GM19025 (cell line): ENCODE measurements at regions not wholly inside any gene's neighbourhood (a gene's known extent, or its start where the extent isn't known, plus 50 kb on each side); places are given as distances from the start of the nearest gene placed in this dataset.

ENCODE experiments used
- ATAC-seq: cut with Tn5 transposase; IDR thresholded peaks from one replicate; pipeline ENCODE4 v1.9.1; 2021; ENCODE audit warnings: mild to moderate bottlenecking, low read depth, moderate library complexity; ENCODE audit not compliant: unreplicated experiment

- ATAC-seq: no peak
Observed at GRCh38 chr6:43953256-43953655, 174.0 kb downstream of the MRPL14 start.

DNA sequence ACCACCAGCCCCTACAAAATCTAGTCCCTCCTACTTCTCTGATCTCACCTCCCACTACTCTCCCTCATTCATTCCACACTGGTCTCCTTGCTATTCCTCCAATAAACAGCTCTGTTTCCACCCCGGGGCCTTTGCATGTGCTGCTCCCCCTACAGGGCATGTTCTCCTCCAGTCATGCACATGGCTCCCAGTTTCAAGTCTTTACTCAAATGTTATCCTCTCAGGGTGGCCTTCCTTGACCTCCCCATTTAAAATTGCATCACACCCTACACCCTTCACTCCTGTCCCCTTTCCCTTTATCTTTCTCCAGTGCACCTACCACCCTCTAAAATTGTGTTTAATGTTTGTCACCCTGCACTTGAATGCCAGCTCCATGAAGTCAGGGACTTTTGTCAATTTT is 174.5 kb downstream of the MRPL14 start:
- ATAC-seq: no peak

DNA sequence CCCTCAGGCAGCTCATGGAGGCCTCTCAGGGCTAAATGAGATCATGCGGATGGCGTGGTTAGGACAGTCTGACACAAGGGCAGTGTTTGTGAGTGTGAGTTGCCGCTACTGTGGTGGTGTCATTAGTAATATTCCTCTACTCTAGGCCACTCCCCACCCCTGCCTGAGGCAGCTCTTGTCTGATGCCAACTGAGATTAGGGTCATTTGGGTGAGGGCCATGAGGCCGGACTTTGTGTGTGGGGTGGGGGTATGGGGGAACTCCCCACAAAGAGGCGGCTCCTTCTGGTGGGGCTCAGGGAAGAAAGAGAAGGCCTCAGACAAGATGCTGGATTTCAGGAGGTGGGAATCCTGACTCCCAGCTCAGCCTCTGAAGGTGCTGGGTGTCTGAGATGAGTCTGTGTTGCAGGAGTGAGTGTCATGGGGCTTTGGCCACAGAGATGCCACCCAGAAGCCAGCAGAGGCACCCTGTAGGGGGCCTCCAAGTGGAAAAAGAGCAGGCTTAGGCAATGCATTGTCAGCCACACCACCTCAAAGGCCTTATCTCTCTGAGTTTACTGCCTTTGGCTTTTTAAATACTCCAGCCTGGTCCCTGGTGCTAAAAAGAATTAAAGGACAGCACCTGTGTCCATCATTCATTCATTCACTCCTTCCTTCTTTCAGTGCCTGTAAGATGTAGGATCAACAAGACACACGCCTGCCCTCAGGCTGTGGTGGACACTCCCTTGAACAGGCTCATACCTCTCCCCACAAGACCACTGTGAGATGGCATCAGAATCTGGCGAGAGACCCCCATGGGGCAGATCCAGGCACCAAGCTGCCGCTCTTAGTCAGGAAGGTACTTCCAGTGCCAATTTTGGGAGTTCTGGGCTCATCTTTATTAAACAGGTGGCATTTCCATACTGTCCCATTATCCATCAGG is 175.2 kb downstream of the MRPL14 start:
- no peak for ATAC-seq

DNA sequence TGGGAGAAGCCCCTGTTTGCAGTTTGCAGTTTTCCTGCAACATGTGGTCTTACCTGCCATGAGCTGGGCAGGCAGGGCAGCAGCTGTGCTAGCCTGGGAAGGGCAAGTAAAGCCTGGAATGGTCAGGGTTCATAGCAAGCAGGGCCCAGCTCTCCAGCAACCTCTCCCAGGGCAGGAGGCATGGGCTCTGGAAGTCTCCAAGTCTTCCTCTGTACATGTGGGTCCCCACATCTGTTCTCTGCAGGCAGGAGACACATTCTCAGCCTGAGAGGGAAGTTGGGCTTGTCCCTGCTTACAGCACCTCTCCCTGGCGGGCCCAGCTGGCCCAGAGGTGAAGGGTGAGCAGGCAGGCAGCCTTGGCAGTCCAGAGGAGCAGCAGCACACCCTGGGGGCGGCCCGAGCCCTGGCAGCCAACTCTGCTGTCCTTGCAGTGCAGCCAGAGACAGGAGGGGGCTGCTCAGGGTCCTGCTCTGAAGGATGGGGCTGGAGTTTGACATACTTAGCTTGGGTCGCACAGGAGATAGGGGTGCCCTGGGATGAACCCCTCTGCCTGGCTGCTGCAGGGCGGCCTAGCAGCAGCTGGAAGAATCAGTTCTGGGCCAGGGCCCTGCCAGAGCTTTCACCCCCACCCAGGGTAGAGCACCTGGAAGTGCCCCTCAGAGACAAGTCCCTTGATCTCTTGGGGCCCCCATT is 176.0 kb downstream of the MRPL14 start:
- ATAC-seq: no peak

- no peak for ATAC-seq
Observed at GRCh38 chr6:43950731-43951062, 176.6 kb downstream of the MRPL14 start.

DNA sequence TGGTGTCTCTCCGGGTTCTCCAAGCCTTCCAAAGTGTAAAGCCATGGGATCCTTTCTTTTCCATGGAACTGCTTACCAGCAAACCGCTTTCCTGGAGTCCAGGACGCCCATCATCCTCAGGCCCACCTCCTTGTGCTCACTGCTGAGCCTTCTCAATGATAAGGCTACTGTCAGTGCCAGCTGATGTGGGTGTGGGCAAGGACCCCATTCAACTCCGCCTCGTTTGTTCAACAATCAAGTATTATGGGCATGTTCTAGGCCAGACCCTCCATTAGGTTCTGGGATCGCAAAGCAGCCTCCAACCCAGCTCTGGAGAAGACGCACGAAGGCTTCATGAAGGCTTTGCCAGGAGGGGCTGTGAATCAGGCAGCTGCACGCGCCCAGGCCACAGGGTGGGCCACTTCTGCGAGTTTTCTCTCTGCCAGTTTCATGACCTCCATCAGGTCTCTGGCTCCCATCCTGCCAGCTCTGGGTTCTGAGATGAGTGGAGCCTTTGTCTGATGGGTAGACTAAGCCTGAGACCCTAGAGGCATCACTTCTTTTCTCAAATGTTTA is 177.1 kb downstream of the MRPL14 start:
- no peak for ATAC-seq

DNA sequence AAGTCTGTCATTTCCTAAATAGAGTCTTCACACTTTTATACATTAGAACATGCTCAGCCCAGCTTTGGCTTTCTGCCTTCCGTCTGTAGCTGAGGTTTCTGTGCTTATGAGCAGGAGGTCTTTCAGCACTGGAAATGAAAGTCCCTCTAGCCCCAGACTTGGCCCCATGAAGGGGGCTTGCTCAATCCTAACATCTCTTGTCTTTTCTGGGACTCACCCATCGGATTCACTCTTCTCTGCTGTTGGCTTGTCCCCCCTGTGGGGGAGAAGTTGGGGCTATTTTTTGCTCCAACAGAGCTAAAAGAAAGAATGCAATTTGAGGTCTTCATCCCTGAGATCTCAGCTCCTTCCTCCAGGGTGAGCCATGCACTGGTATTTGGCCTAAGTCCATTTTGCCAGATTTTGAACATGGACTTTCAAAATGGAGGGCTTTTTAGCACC is 177.7 kb downstream of the MRPL14 start:
- ATAC-seq: no peak

DNA sequence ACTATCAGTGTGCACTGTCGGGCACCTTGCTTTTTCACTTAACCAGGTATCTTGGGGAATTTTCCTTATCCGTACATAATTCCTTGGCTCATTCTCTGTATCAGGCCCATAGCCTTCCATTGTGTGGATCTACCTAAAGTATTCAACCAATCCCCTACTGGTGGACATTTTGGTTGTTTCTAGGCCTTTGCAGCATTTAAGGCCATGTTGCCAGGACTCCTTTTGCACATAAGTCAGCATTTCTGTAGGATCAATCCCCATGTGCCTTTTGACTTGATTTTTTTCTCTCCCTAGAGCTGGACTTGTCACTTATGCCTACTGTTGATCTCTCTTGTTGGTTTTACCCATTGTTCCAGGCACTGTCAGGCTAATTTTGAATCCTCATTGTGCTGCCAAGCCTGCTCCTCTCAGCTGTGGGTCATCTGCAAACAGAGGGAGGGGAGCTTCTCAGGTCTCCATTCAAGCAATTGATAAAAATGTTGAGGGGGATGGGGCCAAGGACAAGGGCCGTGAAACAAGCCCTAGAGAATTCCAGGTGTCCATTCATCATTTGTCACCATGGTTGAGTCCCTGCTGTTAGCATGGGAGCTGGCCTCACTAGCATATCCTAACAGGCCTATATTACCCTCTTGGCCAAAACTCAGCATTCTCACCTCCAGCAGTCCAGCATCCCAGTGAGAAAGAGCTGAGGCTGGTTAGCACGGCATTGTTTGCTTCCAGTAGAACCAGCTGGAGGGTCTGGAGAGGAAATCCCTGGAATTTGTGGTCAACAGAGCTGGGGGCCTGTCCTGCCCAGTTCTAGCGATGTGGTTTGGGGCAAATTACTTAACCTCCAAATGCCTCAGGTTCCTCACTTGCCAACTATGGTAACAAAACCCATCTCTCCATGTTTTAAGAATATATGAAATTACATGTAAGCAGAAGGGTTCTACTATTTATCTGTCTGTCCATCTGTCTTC is 178.4 kb downstream of the MRPL14 start:
- ATAC-seq: no peak

GRCh38 chr6:43947860-43948259 is 177.8 kb downstream of the VEGFA start:
- ATAC-seq: no peak

DNA sequence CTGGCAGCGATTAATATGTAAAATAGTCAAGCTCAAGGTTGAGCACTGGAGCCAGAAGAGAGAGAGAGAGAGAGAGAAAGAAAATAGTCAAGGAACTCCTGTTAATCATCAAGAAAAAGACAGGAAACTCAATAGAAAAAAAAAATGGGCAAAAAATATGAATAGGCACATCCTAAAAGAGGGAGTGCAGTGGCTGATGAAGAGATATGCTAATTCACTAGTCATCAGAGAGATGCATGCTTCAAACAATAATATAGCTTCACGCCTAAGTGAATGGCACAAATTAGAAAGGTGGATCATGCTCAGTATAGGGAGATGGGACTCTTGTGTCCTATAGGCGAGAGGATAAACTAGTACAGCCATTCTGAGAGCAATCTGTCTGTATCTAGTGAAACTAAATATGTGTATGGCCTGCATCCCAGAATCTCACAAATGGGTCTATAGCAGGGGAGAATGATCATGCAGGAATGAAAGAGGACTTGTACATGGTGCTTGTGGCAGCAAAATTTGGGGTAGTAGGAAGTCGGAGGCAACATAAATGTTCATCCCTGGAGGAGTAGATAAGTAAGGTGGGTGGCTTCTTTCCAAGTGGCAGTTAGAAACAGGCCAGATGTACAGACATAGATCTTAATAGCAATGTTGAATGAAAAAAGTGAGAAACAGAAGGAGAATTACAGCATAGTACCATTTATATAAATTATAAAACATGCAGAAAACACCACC is 176.8 kb downstream of the VEGFA start:
- ATAC-seq: no peak

GRCh38 chr6:43945768-43946080 is 175.7 kb downstream of the VEGFA start:
- no peak for ATAC-seq

GRCh38 chr6:43944908-43945767 is 175.1 kb downstream of the VEGFA start:
- no peak for ATAC-seq

DNA sequence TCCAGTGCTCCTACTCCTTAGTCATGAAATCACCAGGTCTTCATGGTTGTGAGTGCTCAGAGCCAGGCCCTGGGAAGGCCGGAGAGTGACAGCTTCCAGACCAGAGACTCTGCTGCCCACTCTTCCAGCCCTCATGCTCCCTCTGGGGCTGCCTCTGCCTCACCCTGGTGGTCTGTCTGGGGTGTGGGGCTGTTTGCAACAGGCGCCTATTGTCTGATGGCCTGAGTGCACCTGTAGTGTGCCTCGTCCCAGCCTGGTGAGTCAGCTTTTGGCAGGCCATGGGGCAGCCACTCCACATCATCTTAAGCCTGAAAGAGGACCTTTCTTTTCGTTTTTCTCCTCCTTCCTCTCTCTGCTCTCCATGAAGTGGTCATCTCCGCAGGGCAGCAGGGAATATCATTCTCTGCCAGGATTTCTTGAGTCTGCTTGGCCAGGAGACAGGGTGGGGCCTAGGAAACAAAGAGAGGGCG is 173.8 kb downstream of the VEGFA start:
- ATAC-seq: no peak

DNA sequence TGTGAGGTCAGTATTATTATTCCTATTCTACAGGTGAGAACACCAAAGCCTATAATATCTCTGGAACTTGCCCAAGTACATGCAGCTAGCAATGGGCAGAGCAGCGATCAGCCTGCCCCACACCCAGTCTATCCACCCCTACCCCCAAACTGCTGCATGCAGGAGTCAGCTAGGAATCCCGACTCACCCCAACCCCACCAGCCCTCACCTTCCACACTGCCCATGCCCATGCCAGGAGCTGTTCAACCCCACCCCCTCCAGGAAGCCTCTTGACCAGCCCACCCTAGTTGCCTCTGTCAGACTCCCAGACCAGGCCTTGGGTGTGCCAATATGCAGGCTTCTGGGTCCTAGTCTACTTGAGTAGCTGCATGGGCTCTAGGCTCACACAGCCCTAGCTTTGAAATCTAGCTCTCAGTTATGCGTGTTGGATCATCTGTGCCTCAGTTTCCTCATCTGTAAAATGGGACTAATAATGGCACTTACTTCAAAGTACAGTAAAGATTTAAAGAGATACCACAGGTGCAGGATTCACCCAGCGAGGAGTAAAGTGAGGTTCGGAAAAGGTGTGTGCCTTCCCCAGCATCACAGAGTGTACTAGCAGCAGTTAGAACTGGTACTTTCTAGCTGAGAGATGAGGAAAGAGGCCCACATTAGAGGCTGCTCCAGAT is 173.2 kb downstream of the VEGFA start:
- no peak for ATAC-seq

DNA sequence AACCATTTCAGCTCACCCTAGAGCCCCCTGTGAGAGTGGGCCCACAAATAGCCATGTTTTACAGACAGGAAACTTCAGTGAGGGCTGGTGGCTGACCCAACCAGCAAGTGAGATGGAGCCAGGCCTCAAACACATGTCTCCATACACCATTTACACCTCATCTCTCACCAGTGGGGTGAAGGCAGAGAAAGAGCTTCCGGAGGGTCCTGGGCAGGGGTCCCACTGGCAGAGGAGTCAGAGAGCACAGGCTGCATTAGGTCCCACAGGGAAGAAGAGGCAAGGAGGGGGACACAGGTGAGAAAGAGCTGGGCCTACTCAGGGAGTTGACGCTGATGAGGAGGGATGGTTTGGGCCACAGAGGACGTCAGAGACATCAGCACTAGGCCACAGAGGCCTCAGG is 172.6 kb downstream of the VEGFA start:
- no peak for ATAC-seq

DNA sequence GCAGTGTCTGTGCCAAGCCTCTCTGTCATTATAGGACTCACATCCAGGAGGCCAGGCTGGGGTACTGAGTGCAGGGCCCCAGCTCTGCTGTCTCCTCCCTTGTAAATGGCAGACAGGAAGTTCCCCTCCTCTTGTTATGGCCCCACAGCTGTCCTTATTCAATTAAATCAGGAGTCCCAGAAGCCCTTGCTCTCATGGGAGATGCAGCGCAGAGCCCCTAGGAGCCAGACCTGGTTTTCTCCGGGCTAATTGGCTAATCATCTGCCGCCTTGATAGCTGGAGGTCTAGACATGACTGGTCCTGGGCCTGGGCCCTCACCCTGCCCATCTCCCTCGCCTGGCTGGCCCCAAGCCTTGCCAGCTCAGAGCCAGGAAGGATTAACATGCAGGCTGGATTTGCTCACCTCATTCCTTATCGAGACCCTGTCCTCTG is 172.0 kb downstream of the VEGFA start:
- ATAC-seq: no peak

DNA sequence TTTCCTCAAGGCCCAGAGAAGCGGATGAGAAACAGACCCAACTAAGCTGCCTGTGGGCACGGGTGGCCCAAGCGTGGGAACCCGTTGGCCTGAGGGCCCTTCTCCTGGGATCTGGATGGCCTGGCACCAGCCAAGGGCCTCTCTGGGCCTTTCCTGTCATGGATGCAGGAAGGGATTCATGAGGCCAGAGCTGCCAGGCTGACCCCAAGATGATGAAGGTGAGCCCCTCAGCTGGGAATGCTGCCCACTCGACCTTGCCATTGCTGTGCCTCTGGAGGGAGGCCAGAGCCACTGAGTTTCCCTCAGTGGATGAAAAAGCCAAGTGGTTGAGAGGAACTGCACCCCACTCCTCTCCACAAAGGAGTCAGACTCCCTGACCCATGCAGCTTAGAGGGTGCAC is 171.2 kb downstream of the VEGFA start:
- no peak for ATAC-seq

DNA sequence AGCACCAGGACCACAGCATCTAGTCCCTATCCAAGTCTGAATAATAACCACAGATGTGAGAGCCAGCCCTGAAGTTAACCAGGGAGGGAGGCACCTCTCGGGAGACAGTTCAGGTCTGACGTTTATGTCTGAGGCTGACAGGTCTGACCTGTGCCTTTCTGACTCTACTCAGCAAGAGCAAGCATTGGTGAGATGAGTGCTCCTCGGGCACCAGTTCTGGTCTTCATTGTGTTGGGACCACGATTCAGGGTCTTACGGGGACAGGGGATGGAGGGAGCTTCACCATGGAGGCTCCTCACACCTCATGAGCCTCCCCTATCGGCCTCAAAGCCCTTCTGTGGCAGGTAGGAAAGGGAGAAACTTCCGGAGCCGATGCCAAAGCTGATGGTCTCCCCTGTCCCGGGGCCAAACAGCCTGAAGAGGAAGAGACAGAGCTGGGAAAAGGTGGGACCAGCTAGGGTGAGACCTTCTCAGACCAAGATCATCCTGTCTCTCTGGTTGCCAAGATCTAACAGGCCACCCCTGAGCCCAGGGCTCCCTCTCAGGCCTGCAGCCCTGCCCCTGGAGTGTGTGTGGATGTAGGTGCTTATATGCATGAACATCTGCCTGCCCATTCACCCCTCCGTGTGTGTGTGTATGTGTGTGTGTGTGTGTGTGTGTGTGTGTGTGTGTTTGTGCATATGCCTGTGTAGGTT is 170.5 kb downstream of the VEGFA start:
- no peak for ATAC-seq
